ENCODE measurements at regions not wholly inside any gene's neighbourhood (a gene's known extent, or its start where the extent isn't known, plus 50 kb on each side); places are given as distances from the start of the nearest gene placed in this dataset.

- no peaks in the 10 kb centered on the region for H3K9me3 Mint-ChIP-seq
- no peaks in the 10 kb centered on the region for H3K27me3 Mint-ChIP-seq (ENCODE audit: insufficient read depth)
- DNase-seq: no peak
- H3K4me3 Mint-ChIP-seq: no peak overlapping the region
- H3K4me1 Mint-ChIP-seq (ENCODE audit: low read depth): peaks cover 17% of the 10 kb centered on the region
- no peaks in the 10 kb centered on the region for H3K36me3 Mint-ChIP-seq (ENCODE audit: low read depth)
- H3K27ac Mint-ChIP-seq: no peak overlapping the region
- no peak for TF ChIP-seq CTCF (IDR thresholded peaks at IDR 0.05)
Observed at GRCh38 chr21:16154951-16155635, 425.3 kb downstream of the USP25 start.

- Mint-ChIP-seq H3K27me3 (ENCODE audit: insufficient read depth) (no peaks in the 10 kb centered on the region), H3K4me1 (ENCODE audit: low read depth) (peaks cover 17% of the 10 kb centered on the region), H3K27ac (no peak overlapping the region), H3K9me3 (no peaks in the 10 kb centered on the region), H3K36me3 (ENCODE audit: low read depth) (no peaks in the 10 kb centered on the region), H3K4me3 (no peak overlapping the region)
- TF ChIP-seq CTCF (IDR thresholded peaks at IDR 0.05): no peak
- DNase-seq: no peak
Observed at GRCh38 chr21:16156841-16157489, 427.2 kb downstream of the USP25 start.

- H3K9me3 Mint-ChIP-seq: no peaks in the 10 kb centered on the region
- H3K4me1 Mint-ChIP-seq (ENCODE audit: low read depth): peaks cover 17% of the 10 kb centered on the region
- H3K27me3 Mint-ChIP-seq (ENCODE audit: insufficient read depth): no peaks in the 10 kb centered on the region
- no peaks in the 10 kb centered on the region for H3K36me3 Mint-ChIP-seq (ENCODE audit: low read depth)
- peak; percentile 2 for DNase-seq
- H3K27ac Mint-ChIP-seq: no peak overlapping the region
- H3K4me3 Mint-ChIP-seq: peak overlapping the region; percentile 11; the same call in 1 of the 2 replicates
- no peak for TF ChIP-seq CTCF (IDR thresholded peaks at IDR 0.05)
Observed at GRCh38 chr21:16159213-16159970, 429.6 kb downstream of the USP25 start.

- no peaks in the 10 kb centered on the region for H3K27me3 Mint-ChIP-seq (ENCODE audit: insufficient read depth)
Observed at GRCh38 chr21:16159971-16160350, 430.2 kb downstream of the USP25 start.

GRCh38 chr21:16162953-16163352, 433.2 kb downstream of the USP25 start:
- Mint-ChIP-seq H3K4me1 (ENCODE audit: low read depth) (peaks cover 17% of the 10 kb centered on the region), H3K36me3 (ENCODE audit: low read depth) (no peaks in the 10 kb centered on the region), H3K27me3 (ENCODE audit: insufficient read depth) (no peaks in the 10 kb centered on the region; the same call in 1 of the 2 replicates), H3K27ac (no peak overlapping the region), H3K9me3 (no peaks in the 10 kb centered on the region), H3K4me3 (no peak overlapping the region)
- DNase-seq: no peak
- no peak for TF ChIP-seq CTCF (IDR thresholded peaks at IDR 0.05)

More at GRCh38 chr21:16159971-16160350, 430.2 kb downstream of the USP25 start:
- no peak overlapping the region for H3K27ac Mint-ChIP-seq
- H3K36me3 Mint-ChIP-seq (ENCODE audit: low read depth): no peaks in the 10 kb centered on the region
- H3K9me3 Mint-ChIP-seq: no peaks in the 10 kb centered on the region
- no peak overlapping the region for H3K4me3 Mint-ChIP-seq
- H3K4me1 Mint-ChIP-seq (ENCODE audit: low read depth): peaks cover 17% of the 10 kb centered on the region
- no peak for DNase-seq
- TF ChIP-seq CTCF (IDR thresholded peaks at IDR 0.05): no peak

Data from HFFc6 (cell line).